ENCODE measurements at regions not wholly inside any gene's neighbourhood (a gene's known extent, or its start where the extent isn't known, plus 50 kb on each side); places are given as distances from the start of the nearest gene placed in this dataset.

DNA sequence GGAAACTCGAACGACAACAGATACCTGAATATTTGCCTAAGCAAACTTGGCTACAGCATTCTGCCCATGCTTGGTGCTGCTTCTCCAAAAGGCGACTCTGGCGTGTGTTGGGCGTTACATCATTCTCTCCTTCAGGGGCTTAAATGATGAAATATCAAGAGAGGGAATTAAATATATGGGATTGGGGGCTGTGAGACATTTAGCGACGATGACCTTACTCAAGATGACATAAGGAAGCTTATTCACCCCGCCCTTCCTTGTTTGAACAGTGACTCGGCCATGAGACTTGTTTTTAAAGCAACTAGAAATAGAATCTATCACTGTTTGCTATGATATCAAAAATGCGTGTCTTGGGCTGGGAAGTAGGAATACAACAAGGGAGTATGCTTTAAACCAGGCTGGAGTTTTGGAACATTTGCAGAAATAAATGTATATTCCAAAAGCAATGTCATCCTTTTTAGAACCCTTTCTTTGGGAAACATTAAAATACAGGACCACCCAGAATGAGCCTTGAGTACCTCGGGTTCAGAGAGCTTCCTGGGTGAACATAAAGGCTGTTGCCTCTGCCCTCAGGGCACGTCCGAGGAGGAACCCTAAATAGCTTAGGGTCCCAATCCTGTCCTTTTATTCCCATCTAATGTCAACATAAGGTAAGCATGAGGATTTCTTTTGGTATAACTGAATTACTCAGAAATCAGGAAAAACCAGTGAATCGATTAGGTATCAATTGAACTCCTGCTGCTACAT lies 123.3 kb upstream of the SLC45A1 start:
- no peak for TF ChIP-seq POLR2A (IDR thresholded peaks at IDR 0.05)
- no peak for TF ChIP-seq POLR2AphosphoS5 (IDR thresholded peaks at IDR 0.05)
- TF ChIP-seq, protein P1, sequence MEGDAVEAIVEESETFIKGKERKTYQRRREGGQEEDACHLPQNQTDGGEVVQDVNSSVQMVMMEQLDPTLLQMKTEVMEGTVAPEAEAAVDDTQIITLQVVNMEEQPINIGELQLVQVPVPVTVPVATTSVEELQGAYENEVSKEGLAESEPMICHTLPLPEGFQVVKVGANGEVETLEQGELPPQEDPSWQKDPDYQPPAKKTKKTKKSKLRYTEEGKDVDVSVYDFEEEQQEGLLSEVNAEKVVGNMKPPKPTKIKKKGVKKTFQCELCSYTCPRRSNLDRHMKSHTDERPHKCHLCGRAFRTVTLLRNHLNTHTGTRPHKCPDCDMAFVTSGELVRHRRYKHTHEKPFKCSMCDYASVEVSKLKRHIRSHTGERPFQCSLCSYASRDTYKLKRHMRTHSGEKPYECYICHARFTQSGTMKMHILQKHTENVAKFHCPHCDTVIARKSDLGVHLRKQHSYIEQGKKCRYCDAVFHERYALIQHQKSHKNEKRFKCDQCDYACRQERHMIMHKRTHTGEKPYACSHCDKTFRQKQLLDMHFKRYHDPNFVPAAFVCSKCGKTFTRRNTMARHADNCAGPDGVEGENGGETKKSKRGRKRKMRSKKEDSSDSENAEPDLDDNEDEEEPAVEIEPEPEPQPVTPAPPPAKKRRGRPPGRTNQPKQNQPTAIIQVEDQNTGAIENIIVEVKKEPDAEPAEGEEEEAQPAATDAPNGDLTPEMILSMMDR (IDR thresholded peaks at IDR 0.05 in 8 of 11, conservative IDR thresholded peaks at IDR 0.05 in 3 of 11), result no peak
- Histone ChIP-seq H3K4me1 (peaks cover 0 to 24% (median 8%) of the 10 kb centered on the region in 6 donors), H3K27ac (no peak overlapping the region), H3K4me3 (no peak overlapping the region), H3K36me3 (no peaks in the 10 kb centered on the region), H3K27me3 (replicated peaks in 1 of 7) (no peaks in the 10 kb centered on the region), H3K9me3 (no peaks in the 10 kb centered on the region)
- no peak for DNase-seq
- intact Hi-C loops (cut with DNase I; ENCODE audit: low total_unique reads), result no loop called here
- WGBS, 5 donors, result 65 to 78% (median 72%) methylated on average over 14 of the region's 14 CpGs

DNA sequence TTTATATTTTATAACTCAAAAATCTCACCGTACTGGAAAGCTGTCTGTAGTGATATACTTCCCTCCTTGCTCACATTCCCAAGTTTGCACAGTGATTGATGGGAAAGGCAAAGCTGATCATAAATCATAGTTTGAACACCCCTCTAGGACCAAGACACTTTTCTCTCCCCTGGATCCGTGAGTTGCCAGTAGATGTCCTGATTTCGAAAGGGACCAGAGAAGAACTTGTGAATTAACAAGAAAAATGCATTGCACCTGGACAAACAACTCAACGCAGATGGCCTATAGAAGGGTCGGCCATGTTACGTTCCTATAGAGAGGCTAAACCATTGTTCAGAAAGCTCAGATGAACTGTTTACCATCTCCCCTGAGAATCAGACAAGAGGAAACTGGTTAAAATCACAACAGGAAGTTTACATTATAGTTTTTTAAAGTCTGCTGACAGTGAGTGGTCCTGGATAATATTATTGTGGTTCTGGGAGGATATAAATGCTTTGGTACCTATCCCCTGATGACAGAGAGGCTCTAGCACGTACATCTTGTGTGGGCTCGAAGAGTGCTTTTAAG lies 124.0 kb upstream of the SLC45A1 start:
- intact Hi-C loops (cut with DNase I; ENCODE audit: low total_unique reads), result no loop called here
- no peak overlapping the region for H3K27ac ChIP-seq
- 78 to 85% (median 83%) methylated on average over 8 of the region's 8 CpGs for WGBS, 5 donors
- TF ChIP-seq POLR2AphosphoS5 (IDR thresholded peaks at IDR 0.05) (no peak), POLR2A (IDR thresholded peaks at IDR 0.05) (no peak)
- TF ChIP-seq, protein P1 (IDR thresholded peaks at IDR 0.05 in 8 of 11, conservative IDR thresholded peaks at IDR 0.05 in 3 of 11), result no peak
- H3K36me3 ChIP-seq, result no peaks in the 10 kb centered on the region
- no peak for DNase-seq
- peaks cover 0 to 24% (median 8%) of the 10 kb centered on the region in 6 donors for H3K4me1 ChIP-seq
- no peaks in the 10 kb centered on the region for H3K27me3 ChIP-seq (replicated peaks in 1 of 7)
- H3K9me3 ChIP-seq, result no peaks in the 10 kb centered on the region
- no peak overlapping the region for H3K4me3 ChIP-seq

DNA sequence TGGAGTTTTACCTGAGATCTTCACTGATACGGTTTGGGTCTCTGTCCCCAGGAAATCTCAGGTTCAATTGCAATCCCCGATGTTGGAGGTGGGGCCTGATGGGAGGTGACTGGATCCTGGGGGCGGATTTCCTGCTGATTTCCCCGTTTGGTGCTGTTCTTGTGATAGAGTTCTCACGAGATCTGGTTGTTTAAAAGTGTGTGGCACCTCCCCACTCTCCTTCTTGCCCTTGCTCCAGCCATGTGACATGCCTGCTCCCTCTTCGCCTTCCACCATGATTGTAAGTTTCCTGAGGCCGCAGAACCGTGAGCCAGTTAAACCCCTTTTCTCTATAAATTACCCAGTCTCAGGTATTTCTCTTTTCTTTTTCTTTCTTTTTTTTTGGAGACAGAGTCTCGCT lies 126.4 kb upstream of the SLC45A1 start:
- peaks cover 0 to 7% (median 1%) of the 10 kb centered on the region in 6 donors for H3K4me1 ChIP-seq
- no peak overlapping the region for H3K4me3 ChIP-seq
- H3K36me3 ChIP-seq, result no peaks in the 10 kb centered on the region
- H3K27ac ChIP-seq, result no peak overlapping the region
- no peaks in the 10 kb centered on the region for H3K9me3 ChIP-seq
- WGBS, 5 donors, result 70 to 83% (median 79%) methylated on average over 9 of the region's 9 CpGs
- intact Hi-C loops (cut with DNase I; ENCODE audit: low total_unique reads), result no loop called here
- peak; percentile 4 for DNase-seq
- TF ChIP-seq POLR2A (IDR thresholded peaks at IDR 0.05) (no peak), POLR2AphosphoS5 (IDR thresholded peaks at IDR 0.05) (no peak)
- TF ChIP-seq, protein P1 (IDR thresholded peaks at IDR 0.05 in 8 of 11, conservative IDR thresholded peaks at IDR 0.05 in 3 of 11), result no peak
- no peaks in the 10 kb centered on the region for H3K27me3 ChIP-seq (replicated peaks in 1 of 7)

DNA sequence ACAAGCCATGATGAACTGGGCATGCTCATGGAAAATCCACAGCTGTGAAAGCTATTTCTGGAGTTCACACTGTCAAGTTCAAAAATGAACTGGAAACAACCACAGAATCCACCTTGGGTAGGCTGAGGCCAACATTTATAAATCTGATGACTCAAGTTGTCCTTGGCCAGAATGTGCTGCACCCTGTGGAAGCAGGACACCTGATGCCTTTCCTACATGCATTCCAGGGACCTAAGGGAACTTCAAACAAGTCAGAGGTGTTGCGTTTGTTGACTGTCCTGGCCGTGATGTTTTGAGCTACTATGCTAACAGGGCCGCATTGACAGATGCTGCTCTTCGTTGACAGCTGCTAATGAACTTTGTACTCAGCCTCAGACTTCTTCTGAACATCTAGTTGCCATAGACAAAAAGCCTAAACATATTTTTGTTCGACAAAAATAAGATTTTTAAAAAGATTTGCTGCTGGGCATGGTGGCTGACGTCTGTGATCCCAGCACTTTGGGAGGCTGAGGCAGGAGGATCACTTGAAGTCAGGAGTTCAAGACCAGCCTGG lies 127.9 kb upstream of the SLC45A1 start:
- no peak overlapping the region for H3K27ac ChIP-seq
- no peaks in the 10 kb centered on the region for H3K36me3 ChIP-seq
- H3K4me1 ChIP-seq, result peaks cover 0 to 7% (median 1%) of the 10 kb centered on the region in 6 donors
- no peaks in the 10 kb centered on the region for H3K9me3 ChIP-seq
- intact Hi-C loops (cut with DNase I; ENCODE audit: low total_unique reads), result no loop called here
- 87 to 93% (median 91%) methylated on average over 6 of the region's 6 CpGs for WGBS, 5 donors
- H3K27me3 ChIP-seq (replicated peaks in 1 of 7), result no peaks in the 10 kb centered on the region
- peak; percentile 4 for DNase-seq
- no peak overlapping the region for H3K4me3 ChIP-seq
- TF ChIP-seq POLR2A (IDR thresholded peaks at IDR 0.05) (no peak), POLR2AphosphoS5 (IDR thresholded peaks at IDR 0.05) (no peak)
- TF ChIP-seq, protein P1 (IDR thresholded peaks at IDR 0.05 in 8 of 11, conservative IDR thresholded peaks at IDR 0.05 in 3 of 11), result no peak

All from spleen (tissue), 11 donors.